ENCODE measurements at regions not wholly inside any gene's neighbourhood (a gene's known extent, or its start where the extent isn't known, plus 50 kb on each side); places are given as distances from the start of the nearest gene placed in this dataset.

GRCh38 chr12:87227162-87227561 is 802.0 kb downstream of the C12orf50 start:
- TF ChIP-seq CTCF (IDR thresholded peaks at IDR 0.05), result no peak
- TF ChIP-seq EZH2 (IDR thresholded peaks at IDR 0.05), result no peak
